ENCODE measurements at regions not wholly inside any gene's neighbourhood (a gene's known extent, or its start where the extent isn't known, plus 50 kb on each side); places are given as distances from the start of the nearest gene placed in this dataset.

DNA sequence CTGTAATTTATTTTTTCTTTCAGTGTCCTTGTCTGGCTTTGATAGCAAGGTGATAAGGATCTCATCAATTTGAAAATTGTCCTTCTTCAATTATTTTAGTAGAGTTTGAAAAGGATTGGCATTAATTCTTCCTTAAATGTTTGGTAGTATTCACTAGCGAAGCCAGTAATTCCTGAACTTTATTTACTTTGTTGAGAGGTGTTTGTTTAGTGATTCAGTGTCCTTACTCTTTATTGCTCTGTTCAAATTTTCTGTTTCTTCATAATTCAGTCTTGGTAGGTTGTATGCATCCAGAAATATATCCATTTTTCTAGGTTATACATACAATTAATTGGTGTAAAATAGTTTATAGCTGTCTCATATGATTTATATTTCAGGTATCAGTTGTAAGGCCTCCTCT, 676.7 kb upstream of the POU3F3 start:
- Histone ChIP-seq H3K27me3 (no peaks in the 10 kb centered on the region), H3K27ac (no peak overlapping the region), H3K4me1 (no peaks in the 10 kb centered on the region), H3K9me3 (no peaks in the 10 kb centered on the region), H3K4me3 (no peak overlapping the region), H3K36me3 (no peaks in the 10 kb centered on the region)
- TF ChIP-seq CTCF (IDR thresholded peaks at IDR 0.05), result no peak
- TF ChIP-seq POLR2A (IDR thresholded peaks at IDR 0.05), result no peak
- DNase-seq, result no peak

- Histone ChIP-seq H3K9me3 (no peaks in the 10 kb centered on the region), H3K27me3 (no peaks in the 10 kb centered on the region), H3K27ac (no peak overlapping the region), H3K4me1 (no peaks in the 10 kb centered on the region), H3K36me3 (no peaks in the 10 kb centered on the region), H3K4me3 (no peak overlapping the region)
- TF ChIP-seq POLR2A (IDR thresholded peaks at IDR 0.05) (no peak), CTCF (IDR thresholded peaks at IDR 0.05) (no peak)
- DNase-seq, result no peak
Measured at GRCh38 chr2:104179644-104180043, 674.3 kb upstream of the POU3F3 start.

GRCh38 chr2:104200533-104201168, 653.3 kb upstream of the POU3F3 start:
- Histone ChIP-seq H3K4me1 (no peaks in the 10 kb centered on the region), H3K4me3 (no peak overlapping the region), H3K27ac (no peak overlapping the region), H3K9me3 (no peaks in the 10 kb centered on the region), H3K27me3 (no peaks in the 10 kb centered on the region), H3K36me3 (no peaks in the 10 kb centered on the region)
- no peak for DNase-seq
- TF ChIP-seq CTCF (IDR thresholded peaks at IDR 0.05) (no peak), POLR2A (IDR thresholded peaks at IDR 0.05) (no peak)

DNA sequence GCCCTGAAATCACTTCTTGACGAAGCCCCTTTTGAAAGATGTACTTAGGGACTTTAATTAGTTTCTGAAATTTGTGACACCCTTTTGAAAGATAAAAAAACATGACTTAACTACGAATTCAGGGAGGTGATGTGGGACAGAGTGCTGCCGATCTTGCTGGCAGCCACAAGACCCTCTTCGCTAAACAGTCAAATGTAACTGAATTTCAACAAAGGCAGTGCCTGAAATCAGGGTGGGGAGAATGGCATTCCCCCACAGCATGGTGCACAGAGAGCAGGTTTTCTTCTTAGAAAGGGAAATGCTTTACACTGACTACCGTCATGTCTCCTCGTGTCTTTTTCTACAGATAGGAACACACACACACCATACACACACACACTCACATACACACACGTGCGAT, 640.2 kb upstream of the POU3F3 start:
- no peak overlapping the region for H3K27ac ChIP-seq
- no peak for DNase-seq
- peaks cover 0 to 4% of the 10 kb centered on the region in 2 donors for H3K27me3 ChIP-seq
- H3K9me3 ChIP-seq, result no peaks in the 10 kb centered on the region
- H3K4me1 ChIP-seq, result no peaks in the 10 kb centered on the region
- TF ChIP-seq CTCF (IDR thresholded peaks at IDR 0.05) (no peak), POLR2A (IDR thresholded peaks at IDR 0.05) (no peak)
- H3K4me3 ChIP-seq, result no peak overlapping the region
- no peaks in the 10 kb centered on the region for H3K36me3 ChIP-seq

GRCh38 chr2:104215269-104216161, 638.4 kb upstream of the POU3F3 start:
- Histone ChIP-seq H3K9me3 (no peaks in the 10 kb centered on the region), H3K27ac (no peak overlapping the region), H3K4me1 (no peaks in the 10 kb centered on the region), H3K36me3 (no peaks in the 10 kb centered on the region), H3K27me3 (peaks cover 0 to 4% of the 10 kb centered on the region in 2 donors), H3K4me3 (no peak overlapping the region)
- TF ChIP-seq CTCF (IDR thresholded peaks at IDR 0.05) (no peak), POLR2A (IDR thresholded peaks at IDR 0.05) (no peak)
- DNase-seq, result no peak

Data from Peyer's patch (tissue), 4 donors.